ENCODE measurements at regions not wholly inside any gene's neighbourhood (a gene's known extent, or its start where the extent isn't known, plus 50 kb on each side); places are given as distances from the start of the nearest gene placed in this dataset.
"Not testable (repeated sequence)": the region's sequence is repeated elsewhere in the genome, so short reads cannot be mapped to it uniquely, and the experiment has no call there.

DNA sequence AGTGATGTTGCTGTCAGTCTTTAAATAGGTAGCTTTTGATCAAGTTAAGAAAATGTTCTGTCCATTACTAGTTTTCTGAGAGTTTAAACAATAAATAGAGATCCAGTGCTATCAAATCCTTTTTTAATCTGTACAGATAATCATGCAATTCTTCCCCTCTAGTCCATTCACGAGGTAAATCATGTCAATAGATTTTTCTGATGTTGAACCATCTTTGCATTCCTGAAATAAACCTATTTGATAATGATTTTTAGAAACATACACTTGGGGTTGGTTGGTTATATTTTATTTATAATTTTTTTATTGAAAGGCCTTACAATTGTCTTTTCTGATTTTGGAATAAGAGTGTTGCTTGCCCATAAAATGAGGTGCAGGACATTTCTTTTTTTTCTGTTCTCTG lies 95.0 kb downstream of the FAM53A start:
- no peak for DNase-seq

DNA sequence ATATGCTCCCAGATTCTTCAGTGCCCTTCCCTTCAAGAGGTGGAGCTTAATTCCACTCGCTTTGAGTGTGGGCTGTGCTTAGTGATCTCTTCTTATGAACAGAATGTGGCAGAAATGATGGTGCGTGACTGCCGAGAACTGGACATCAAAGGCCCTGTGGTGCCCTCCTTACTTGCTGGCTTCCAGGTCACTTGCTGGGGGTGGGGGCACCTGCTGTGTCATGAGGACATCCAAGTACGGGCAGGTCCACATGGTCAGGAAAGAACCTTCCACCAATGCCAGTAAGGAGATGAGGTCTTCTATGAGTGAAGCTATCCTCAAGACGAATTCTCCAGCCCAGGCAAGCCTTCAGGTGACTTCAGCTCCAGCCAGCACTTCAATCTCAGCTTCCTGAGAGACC lies 95.8 kb downstream of the FAM53A start:
- DNase-seq, result no peak

DNA sequence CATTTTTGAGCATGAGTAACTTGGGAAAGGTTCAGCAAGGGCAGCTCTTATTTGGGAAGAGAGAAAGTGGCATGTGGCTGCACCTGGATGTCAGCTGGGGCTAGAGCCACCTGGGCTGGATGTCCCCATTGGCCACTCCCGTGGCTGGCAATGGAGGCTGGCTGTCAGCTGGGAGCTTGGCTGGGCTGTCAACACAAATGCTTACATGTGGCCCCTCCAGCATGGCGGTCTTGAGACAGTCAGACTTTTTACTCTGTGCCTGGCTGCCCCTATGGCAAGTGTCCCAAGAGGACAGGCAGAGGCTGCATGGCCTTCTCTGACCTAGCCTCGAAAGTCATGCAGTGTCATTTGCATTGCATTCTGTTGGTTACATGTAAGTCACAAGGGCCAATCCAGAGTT lies 99.6 kb downstream of the FAM53A start:
- DNase-seq, result no peak

DNA sequence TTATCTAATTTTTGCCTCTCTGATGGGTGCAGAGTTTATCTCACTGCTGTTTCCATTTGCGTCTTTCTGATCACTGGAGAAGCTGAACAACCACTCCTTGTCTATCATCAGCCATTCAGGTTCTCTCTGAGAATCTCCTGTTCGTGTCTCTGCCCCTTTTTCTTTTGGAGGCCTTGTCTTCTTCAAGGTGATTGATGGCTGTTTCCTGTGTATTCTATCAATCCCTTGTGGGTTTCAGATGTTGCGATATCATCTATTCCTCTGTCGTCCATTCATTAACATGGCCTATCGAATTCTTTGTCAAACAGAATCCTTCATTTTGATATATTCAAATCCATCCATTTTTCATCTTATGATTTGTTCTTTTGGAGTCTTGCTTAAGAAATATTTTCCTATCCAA lies 100.3 kb downstream of the FAM53A start:
- DNase-seq, result no peak

DNA sequence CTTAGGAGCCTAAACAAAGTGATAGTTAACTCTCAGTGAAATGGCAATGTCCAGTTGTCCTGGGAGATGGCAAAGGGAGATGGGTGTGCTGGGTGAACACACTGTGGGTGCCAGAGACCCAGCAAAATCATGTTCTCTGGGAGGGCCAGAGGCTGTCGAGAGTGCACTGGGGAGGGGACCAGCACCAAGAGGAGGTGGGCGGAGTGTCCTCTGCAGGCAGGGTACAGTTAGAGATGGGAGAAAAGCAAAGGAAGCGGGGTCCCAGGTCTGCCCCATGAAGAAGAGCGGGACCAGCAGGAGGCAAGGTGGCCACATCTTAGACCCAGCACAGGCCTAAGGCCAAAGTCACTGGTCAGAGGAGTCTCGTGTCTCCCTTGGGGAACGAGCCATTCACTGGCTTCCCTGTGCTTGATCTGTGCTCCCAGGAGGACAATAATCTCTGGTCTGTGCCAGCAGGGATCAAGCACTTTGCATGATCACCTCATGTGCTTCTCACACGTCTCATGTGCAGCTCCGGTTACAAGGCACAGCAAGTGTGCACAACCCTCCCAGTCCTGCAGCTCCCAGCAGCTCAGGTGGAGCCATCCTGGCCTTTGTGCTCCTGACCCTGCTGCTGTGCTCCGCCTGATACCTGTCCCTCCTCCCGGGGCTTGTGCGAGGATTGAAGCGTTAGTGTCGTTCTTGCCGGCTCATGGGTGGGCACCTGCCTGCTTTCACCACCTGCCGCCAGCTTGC lies 100.9 kb downstream of the FAM53A start:
- DNase-seq, result no peak

DNA sequence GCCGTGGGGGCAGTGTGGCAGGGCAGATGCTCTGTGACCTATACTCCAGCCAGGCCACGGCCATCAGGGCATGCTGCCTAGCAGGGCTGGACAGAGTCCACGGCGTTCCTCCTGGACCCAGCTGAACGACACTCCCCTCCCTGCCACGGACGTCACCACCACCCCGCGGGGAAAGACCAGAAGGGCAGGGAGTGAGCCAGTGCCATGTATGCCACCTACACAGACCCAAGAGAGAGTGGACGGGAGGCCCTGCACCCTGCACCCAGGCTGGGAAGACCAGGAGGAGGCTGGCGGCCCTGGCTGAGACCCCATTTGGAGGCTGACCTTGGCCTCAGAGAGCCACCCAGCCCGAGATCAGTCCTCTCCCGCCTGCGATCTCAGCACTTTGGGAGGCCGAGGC lies 101.9 kb downstream of the FAM53A start:
- no peak for DNase-seq

DNA sequence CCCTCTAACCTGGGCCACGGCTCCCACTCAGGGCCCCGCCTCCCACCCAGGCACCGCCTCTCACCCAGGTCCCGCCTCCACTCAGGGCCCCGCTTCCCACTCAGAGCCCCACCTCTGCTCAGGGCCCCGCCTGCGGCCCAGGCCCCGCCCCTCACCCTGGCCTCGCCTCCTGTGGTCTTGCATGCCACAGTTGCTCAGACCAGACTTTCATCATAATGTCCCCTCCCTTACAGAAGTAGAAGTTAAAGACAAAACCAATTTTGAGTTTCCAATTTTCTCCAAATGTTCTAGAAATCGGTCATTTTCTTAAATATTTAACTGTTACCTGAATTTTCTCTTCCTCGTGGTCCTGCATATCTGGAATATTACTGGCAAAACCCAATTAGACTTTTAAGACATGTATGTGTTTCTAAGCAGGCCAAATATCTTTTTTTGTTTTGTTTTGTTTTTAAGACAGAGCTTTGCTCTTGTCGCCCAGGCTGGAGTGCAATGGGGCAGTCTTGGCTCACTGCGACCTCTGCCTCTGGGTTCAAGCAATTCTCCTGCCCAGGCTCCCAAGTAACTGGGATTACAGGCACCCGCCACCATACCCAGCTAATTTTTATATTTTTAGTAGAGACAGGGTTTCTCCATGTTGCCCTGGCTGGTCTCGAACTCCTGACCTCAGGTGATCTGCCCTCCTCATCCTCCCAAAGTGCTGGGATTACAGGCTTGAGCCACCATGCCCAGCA lies 102.8 kb downstream of the FAM53A start:
- peak; percentile 97 for DNase-seq

DNA sequence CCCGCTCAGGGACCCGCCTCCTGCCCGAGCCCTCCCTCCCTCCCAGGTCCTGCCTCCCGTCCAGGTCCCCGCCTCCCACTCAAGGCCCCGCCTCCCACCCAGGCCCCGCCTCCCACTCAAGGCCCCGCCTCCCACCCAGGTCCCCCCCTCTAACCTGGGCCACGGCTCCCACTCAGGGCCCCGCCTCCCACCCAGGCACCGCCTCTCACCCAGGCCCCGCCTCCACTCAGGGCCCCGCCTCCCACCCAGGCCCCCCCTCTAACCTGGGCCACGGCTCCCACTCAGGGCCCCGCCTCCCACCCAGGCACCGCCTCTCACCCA lies 103.5 kb downstream of the FAM53A start:
- not testable (repeated sequence) for DNase-seq

DNA sequence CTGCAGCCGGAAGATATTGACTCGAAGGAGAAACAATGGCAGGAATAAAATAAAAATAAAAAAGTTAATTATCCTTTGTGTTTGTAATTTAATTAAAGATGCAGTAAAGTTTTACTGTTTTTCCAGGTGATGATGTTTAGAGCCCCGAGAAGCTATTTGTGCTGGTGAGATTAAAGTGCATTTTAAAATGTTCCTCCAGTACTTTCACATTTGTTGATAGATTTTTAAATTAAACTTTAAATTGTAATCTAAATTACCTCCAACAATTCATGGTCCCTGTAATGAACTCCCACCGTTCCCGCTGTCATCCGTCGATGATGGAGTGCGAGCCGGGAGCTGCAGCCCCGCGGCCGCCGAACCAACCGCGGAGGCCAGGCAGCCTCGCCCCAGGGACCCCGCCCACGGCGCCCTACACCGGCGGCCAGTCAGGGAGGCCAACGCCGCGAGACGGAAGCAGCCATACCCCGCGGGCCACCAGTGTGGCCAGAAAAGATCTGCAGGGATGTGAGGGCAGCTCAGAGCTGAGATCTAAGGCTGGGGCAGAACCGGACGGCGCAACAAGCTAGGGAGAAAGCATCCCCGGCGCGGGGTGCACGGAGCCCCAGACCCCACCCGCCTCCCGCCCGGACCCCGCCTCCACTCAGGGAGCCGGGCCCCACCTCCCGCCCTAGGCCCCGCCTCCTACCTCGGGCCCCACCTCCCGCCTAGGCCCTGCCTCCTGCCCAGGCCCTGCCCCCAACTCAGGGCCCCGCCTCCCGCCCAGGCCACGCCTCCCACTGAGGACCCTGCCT lies 104.0 kb downstream of the FAM53A start:
- peak; percentile 95 for DNase-seq

DNA sequence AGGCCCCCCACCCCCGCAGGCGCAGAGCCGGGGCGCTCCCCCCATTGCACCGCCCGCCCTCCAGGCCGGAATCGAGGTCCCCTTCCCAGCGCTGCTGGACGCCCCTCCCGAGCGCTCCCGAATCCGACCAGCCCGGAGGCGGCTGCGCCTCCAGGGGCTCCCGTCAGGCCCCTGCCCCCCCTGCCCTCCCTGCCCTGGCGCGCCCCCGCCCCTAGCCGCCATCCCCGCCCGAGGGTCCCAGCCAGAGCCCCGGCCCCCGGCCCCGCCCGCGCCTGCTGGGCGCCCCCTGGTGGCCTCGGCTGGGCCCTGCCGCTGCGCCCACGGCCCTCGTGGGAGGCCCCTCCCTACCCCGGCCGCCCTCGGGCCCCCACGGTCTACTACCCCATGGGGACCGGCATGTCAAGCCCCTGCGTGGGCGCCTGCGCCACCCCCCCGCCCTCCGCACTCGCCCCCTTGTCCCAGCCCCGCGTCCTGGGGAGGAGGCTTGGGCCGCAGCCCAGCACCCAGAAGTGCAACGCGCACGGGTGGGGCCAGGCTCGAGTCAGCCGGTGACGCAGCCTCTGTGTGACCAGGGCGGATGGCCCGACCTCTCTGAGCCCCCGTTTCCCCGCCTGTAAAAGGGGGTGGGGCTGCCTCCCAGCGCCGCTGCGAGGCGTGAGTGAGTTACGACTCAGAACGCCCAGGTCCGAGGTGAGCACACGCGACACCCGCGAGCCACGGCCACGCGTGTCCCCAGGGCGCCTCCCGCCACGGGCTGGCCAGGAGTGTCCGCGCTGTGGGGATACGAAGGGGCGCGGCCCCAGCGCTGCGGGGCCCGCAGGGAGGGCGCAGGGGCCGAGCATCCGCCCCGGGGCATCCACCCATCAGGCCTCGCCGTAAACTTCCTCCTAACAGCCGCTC lies 104.9 kb downstream of the FAM53A start:
- DNase-seq, result peak; percentile 91

DNA sequence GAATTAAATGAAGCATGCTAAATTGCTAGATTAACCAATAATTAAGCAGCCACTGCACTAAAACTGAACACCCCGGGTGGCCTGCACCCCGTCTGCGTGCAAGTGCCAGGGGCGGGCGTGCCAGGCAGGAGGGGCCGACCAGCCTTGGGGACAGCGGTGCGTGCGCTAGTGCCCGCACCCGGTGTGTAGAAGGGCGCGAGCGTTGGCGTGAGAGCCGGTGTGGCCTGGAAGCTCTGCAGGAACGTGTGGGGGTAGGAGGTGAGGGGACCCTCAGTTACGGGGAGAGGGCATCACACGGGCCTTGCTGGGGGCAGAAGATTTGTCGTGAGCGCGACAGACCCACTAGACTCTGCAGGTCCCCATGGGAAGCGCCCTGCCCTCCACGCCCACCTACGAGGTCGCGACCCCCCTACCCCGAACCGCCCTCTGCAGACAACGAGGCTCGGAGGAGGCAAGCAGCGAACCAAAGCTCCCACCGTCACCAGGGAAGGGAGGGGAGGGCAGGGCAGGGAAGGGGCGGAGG lies 105.8 kb downstream of the FAM53A start:
- DNase-seq, result peak; percentile 36

DNA sequence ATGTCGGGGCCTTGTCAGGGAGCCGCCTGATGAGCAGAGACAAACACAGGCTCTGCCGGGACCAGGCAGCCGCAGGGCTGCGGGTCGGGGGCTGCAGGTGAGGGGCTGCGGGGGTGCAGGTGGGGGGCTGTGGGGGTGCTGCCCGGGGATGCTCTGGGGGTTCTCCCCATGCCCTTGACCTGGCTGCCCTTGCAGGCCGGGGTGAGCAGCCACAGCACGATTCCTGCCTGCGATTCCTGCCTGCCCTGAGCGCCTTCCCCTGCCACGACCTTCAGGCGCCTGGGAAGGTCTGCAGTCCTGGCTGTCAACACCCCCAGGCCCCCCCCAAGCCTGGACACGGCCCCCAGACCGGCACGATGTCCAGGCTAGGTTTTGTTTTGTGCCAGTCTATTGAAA lies 106.3 kb downstream of the FAM53A start:
- no peak for DNase-seq

DNA sequence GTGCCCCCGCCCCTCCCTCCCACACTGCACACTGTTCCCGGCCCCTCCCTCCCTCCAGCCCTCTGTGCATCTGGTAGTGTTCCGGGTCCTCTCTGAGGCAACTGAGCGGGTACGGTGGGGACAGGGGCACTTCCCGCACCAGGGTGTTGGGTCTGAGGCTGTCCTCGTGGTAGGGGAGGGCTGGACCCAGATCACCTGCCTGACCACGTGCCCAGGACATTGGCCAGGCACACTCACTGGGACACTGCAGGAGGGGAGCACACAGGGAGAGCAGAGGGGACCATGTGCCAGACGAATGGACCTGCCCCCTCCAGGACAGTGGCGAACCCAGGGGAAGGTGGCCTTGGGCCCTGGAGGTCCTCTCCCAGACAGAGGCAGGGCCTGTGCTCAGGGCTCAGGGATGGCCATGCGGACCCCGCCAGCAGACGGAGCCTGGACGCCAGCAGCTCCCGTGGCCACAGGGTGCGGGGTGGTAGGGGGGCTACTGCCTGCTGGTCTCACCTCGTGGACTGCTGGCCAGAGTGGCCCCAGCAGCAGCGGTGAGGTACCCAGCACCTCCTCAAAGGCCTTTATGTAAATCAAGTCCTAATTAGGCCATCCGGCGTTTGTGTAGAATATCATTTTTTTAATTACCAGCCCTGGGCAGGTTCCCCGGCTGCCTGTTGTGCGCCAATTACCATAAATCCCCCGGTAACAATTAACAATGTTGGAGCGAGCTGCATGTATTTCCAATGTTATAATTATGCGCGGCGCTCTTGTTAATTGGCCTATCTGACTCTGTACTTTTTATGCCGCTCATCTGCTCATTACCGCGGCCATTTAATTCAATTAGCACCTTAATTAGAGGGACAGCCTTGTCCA lies 106.9 kb downstream of the FAM53A start:
- DNase-seq, result no peak

DNA sequence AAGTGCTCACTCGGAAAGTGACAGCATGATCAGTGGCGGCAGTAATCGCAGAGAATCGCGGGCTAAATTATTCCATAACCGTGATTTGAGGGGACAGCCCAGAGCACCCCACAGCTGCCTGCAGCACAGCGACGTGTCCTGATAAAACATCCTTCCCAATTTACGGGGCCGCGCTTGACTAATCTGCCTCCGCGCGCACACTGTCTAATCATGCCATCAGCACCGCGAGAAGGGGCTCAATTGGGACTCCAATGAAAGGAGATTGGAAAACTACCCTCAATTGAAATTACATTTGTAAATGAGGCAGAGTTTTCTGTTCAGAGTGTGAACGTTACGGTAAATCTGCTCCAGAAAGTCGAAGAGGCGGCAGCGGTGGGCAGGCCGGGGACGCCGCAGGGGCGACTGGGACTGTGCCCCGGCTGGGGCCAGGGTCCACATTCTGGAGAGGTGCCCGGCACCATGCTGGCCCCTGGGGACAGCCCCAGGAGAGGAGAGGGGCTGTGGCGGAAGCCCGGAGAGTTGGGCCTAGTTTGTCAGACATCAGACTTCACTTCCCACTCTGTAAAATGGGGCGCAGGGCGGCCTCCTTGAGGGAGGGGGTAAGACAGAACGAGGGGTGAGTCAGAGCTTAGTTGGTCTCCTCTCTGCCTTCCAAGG lies 107.7 kb downstream of the FAM53A start:
- no peak for DNase-seq

DNA sequence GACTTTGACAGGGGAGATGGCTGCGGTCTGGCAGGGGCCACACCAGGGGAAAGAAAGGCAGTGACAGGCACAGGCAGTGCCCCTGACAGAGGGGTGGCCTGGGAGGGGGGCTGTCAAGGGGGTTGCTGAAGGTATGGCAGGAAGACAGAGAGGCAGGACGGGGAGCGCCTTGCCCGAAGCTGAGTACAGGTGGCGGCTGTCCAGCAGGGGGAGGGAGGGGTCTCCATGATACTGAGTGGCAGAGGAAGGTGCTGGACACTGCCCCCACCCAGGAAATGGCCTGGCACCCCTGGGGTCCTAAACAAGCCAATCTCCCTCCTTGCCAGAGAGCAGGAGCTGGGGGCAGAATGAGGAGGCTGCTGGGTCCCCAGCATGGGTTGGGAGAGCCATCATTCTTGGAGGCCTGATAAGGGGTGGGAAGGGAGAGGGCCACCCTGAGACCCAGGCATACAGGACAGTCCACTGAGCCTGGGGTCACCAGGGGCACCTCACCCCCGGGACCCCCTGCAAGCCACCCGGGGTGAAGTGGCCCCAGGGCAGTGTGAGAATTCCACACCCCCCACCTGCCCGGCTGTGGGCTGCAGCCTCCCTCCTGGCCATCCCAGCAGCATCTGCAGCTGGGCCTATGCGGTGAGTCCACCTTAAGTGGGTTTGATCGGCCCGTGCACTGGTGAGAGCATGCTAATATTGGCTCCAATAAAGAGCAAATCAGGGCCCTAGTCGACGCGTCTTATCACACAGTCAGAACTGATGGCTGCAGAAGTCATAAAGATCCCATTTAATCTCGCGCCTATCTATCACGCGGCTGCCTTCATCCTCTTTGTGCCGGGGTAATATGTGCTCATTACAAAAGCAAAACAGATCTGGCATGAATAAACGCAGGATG lies 108.5 kb downstream of the FAM53A start:
- no peak for DNase-seq

DNA sequence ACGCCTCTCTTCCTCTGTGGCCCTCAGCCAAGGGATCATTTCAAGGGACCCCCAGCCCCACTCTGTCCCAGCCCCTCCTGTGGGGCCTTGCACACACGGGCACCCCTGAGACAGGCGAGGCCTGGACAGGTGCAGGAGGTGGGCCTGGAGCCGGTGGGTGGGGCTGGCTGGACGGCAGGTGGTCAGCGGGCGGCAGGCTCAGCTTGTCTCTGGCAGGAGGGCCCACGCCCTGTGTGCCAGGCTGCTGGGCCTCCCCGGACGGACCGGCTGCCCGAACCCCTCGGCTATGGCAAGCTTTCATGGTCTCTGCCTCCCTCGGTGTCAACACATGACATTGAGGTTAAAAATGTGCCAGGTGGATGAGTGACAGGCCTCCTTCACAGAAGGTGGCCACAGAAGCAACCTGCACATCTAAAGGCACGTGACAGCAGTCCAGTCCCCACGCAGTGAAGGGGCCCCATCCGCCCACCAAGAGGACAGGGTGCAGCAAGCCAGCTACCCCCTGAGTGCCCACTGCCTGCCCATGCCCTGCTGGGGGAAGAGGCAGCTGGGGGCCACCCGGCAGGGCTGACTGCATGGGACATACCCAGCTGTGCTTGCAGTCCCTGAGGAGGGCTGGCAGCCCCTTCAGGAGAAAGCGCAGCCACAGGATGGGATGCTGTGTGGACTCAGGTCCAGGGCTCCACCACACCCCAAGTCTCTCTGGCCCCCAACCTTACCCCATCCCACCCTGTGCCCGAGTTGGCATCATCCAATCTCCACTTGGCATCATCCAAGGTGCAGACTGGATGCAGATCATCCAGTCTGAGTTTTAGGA lies 109.3 kb downstream of the FAM53A start:
- DNase-seq, result no peak

DNA sequence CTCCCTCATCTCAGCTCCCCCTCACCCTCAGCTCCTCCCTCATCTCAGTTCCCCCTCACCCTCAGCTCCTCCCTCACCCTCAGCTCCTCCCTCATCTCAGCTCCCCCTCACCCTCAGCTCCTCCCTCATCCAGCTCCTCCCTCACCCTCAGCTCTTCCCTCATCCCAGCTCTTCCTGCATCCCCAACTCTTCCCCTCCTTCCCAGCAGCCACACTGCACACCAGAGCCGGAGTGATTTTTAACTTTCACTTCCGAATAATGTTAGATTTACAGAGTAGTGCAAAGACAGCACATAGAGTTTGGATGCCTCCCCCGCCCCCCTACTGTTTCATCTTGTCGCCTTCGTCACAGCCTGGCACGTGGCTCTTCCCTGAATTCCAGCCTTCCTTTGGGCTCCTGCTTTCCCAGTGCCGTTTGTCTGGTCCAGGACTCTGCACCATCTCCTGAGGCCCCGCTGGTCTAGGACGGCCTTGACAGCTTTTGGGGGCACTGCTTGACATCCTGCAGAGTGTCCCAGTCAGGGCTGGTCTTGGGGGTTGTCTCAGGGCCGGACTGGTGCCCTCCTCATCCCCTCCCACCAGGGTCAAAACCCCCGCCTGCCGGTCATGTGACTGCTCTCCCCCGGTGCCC lies 110.2 kb downstream of the FAM53A start:
- no peak for DNase-seq

DNA sequence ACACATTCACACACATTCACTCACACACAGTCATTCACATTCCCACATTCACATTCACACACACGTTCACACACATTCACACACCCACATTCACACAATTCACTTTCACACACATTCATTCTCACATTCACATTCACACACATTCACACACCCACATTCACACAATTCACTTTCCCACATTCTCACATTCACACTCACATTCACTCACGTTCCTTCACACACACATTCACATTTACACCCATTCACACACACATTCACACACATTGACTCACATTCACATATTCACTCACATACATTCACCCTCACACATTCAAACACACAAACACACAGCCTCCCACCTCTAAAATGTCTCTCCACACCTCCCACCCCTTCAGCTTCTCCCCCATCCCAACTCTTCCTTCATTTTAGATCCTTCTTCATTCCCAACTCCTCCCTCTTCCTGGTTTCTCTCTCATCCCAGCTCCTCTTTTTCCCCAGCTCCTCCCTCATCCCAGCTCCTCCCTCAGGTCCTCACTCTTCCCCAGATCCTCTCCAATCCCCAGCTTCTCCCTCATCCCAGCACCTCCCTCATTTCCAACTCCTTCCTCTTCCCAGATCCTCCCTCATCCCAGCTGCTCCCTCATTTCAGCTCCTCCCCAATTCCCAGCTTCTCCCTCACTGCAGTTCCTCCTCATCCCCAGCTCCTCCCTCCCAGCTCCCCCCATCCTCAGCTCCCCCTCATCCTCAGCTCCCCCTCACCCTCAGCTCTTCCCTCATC lies 111.0 kb downstream of the FAM53A start:
- DNase-seq, result no peak
